ENCODE measurements at regions not wholly inside any gene's neighbourhood (a gene's known extent, or its start where the extent isn't known, plus 50 kb on each side); places are given as distances from the start of the nearest gene placed in this dataset.

- no peak for TF ChIP-seq CTCF (IDR thresholded peaks at IDR 0.05)
- TF ChIP-seq POLR2AphosphoS5 (IDR thresholded peaks at IDR 0.05) = no peak
Observed at GRCh38 chr13:30844548-30845296, 61.3 kb upstream of the MEDAG start.
